ENCODE measurements at regions not wholly inside any gene's neighbourhood (a gene's known extent, or its start where the extent isn't known, plus 50 kb on each side); places are given as distances from the start of the nearest gene placed in this dataset.
A peak's percentile ranks its signal among the peaks of the same experiment; 100 is the strongest.

DNA sequence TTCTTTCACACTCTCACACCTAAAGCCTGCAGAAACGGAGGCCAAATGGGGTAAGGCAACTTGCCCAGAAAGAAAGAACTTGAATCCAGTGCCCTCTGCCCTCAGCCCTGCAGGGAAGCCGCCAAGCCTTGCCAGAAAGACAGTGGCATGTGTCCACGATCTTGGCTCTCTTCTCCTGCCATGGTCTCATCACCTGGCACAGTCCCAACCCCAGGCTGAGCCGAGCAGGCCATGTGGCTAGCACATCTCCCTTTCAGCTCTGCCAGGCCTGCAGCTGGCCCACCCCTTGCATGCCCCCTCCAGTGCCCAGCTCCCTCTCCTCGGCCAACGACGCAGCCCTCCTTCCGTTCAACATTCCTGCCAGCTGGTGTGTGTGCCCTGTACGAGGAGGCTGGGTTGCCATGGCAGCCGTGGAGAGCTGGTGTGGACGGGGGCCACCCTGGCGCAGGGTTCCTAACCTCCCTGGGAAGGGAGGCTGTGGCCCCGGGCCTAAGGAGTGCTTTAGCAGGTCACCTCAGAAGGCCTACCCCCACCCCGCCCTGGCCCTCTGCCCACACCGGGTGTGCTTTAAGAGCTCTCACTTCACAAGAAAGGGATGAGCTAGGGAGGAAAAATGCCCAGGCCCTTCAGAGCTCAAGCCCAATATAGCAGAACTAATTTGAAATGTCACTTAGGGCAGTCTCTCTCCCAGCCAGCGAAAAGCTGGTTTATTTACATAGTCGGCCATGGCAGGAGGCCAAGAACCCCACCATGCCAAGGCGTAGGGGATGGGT is 73.0 kb upstream of the PJA1 start:
- WGBS = 47% methylated on average over 10 of the region's 18 CpGs
- H3K27ac ChIP-seq (replicated peaks in 1 of 4) = peak overlapping the region; percentile 35 to 67 (median 52)
- intact Hi-C loops (cut with DNase I) = no loop called here

DNA sequence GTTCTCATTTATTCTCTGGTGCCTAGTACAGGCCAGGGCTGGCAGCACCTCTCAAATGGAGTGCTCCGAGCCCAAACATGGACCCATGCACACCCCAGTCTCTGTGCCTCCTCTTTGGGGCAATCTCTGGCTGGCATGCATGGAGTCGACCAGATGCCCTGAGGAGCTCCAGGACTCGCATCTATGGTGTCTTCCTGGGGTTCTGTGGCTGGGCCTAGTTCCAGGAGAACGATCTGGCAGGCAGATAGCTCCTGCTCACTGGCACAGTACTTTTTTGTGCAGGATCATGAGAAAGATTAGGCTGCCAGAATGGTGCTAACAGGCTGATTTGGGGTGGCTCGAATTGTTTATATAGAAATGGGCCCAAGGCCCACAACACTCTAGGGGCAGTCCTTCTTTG is 72.0 kb upstream of the PJA1 start:
- Histone ChIP-seq H3K4me1 (peaks cover 3 to 26% (median 21%) of the 10 kb centered on the region in 4 donors), H3K27me3 (no peaks in the 10 kb centered on the region), H3K36me3 (no peaks in the 10 kb centered on the region), H3K9me3 (no peaks in the 10 kb centered on the region), H3K4me3 (no peak overlapping the region), H3K27ac (replicated peaks in 1 of 4) (peak overlapping the region in 1 of 4 donors; percentile 25)
- intact Hi-C loops (cut with DNase I) = no loop called here
- 55% methylated on average over 3 of the region's 5 CpGs for WGBS
- no peak for TF ChIP-seq POLR2A (IDR thresholded peaks at IDR 0.05; ENCODE audit: low read depth)
- DNase-seq (ENCODE audit: extremely low spot score) = no peak

More for the DNA sequence above, 73.0 kb upstream of the PJA1 start:
- Histone ChIP-seq H3K27me3 (no peaks in the 10 kb centered on the region), H3K4me3 (no peak overlapping the region), H3K4me1 (peaks cover 3 to 26% (median 21%) of the 10 kb centered on the region in 4 donors), H3K36me3 (no peaks in the 10 kb centered on the region), H3K9me3 (no peaks in the 10 kb centered on the region)
- TF ChIP-seq EP300 (IDR thresholded peaks at IDR 0.05) (no peak), POLR2A (IDR thresholded peaks at IDR 0.05; ENCODE audit: low read depth) (no peak), CTCF (IDR thresholded peaks at IDR 0.05) (no peak), POLR2AphosphoS5 (IDR thresholded peaks at IDR 0.05) (no peak)
- DNase-seq (ENCODE audit: extremely low spot score) = no peak

DNA sequence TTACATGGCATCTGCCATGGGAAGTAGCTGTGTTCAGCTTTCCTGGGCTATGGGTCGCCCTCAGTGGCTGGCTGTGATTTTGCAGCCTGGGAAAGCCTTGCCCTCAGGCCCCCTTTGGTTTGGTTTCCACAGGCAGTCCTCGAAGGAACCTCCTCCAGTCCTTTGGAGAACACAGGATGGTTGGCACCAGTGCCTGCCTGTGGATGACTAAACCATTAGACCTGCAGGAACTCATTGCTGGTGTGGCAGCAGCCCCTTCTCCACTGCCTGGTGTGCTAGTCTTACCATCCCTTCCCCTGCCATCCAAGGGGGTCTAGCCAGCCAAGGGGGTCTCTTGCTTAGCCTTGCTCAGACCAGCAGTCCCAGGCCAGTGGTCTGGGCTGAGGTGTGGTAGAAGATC is 71.4 kb upstream of the PJA1 start:
- Histone ChIP-seq H3K9me3 (no peaks in the 10 kb centered on the region), H3K4me1 (peaks cover 3 to 26% (median 21%) of the 10 kb centered on the region in 4 donors), H3K4me3 (no peak overlapping the region), H3K27me3 (no peaks in the 10 kb centered on the region), H3K27ac (replicated peaks in 1 of 4) (no peak overlapping the region), H3K36me3 (no peaks in the 10 kb centered on the region)
- TF ChIP-seq POLR2A (IDR thresholded peaks at IDR 0.05; ENCODE audit: low read depth) (no peak), POLR2AphosphoS5 (IDR thresholded peaks at IDR 0.05) (no peak), CTCF (IDR thresholded peaks at IDR 0.05) (no peak), EP300 (IDR thresholded peaks at IDR 0.05) (no peak)
- 69% methylated on average over 2 of the region's 2 CpGs for WGBS
- intact Hi-C loops (cut with DNase I) = no loop called here
- DNase-seq (ENCODE audit: extremely low spot score) = no peak

DNA sequence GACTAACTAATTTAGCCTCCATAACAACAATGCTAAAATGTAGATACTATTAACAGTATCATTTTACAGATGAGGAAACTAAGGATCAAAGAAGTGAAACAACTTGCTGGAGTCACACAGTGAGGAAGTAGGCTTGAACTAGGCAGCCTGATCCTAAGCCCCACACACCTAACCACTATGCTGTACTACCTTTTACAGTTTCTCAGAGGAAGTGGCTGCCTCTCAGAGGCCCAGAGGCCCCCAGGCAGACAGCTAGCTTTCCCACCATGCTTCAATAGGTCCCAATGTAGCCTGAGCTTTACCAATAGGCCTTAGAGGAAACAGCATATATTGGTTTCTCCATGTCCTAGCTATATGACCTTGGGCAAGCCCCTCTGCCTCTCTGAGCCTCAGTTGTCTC is 69.4 kb upstream of the PJA1 start:
- Histone ChIP-seq H3K4me3 (no peak overlapping the region), H3K4me1 (peaks cover 3 to 26% (median 22%) of the 10 kb centered on the region in 4 donors), H3K27ac (replicated peaks in 1 of 4) (no peak overlapping the region), H3K36me3 (no peaks in the 10 kb centered on the region), H3K27me3 (no peaks in the 10 kb centered on the region), H3K9me3 (no peaks in the 10 kb centered on the region)
- TF ChIP-seq POLR2AphosphoS5 (IDR thresholded peaks at IDR 0.05) (no peak), EP300 (IDR thresholded peaks at IDR 0.05) (no peak), POLR2A (IDR thresholded peaks at IDR 0.05; ENCODE audit: low read depth) (no peak), CTCF (IDR thresholded peaks at IDR 0.05) (no peak)
- DNase-seq (ENCODE audit: extremely low spot score) = no peak
- intact Hi-C loops (cut with DNase I) = no loop called here

GRCh38 chrX:69232945-69233344 is 67.7 kb upstream of the PJA1 start:
- no peak overlapping the region for H3K4me3 ChIP-seq
- 66% methylated on average over 3 of the region's 3 CpGs for WGBS
- no peaks in the 10 kb centered on the region for H3K27me3 ChIP-seq
- no peak for TF ChIP-seq POLR2AphosphoS5 (IDR thresholded peaks at IDR 0.05)
- no peak overlapping the region for H3K27ac ChIP-seq (replicated peaks in 1 of 4)
- intact Hi-C loops (cut with DNase I) = no loop called here
- peaks cover 0 to 30% (median 21%) of the 10 kb centered on the region in 4 donors for H3K4me1 ChIP-seq
- H3K9me3 ChIP-seq = no peaks in the 10 kb centered on the region
- DNase-seq (ENCODE audit: extremely low spot score) = no peak
- no peaks in the 10 kb centered on the region for H3K36me3 ChIP-seq

DNA sequence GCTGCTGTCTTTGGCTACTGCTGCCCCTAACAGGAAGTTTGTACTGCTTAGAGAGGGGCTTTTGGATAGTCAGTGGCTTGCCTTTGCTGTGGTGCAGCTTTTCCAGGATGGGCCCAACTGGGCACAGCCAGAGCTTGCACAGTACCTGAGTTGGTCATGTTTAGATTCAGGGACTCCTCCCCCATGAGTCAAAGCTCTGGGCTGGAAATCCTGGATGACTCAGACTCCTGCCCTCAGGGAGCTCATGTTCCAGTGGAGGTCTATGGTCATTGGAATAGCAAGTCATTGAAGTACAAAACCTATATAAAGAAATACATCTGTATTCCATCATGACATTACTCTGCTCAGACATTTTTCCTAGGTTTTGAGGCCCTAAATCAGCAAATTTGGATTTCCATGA is 66.7 kb upstream of the PJA1 start:
- H3K27me3 ChIP-seq = no peaks in the 10 kb centered on the region
- no peak overlapping the region for H3K4me3 ChIP-seq
- peaks cover 0 to 20% (median 11%) of the 10 kb centered on the region in 4 donors for H3K4me1 ChIP-seq
- intact Hi-C loops (cut with DNase I) = no loop called here
- H3K9me3 ChIP-seq = no peaks in the 10 kb centered on the region
- DNase-seq (ENCODE audit: extremely low spot score) = no peak
- H3K27ac ChIP-seq (replicated peaks in 1 of 4) = no peak overlapping the region
- no peak for TF ChIP-seq POLR2A (IDR thresholded peaks at IDR 0.05; ENCODE audit: low read depth)
- TF ChIP-seq CTCF (IDR thresholded peaks at IDR 0.05) = no peak
- TF ChIP-seq POLR2AphosphoS5 (IDR thresholded peaks at IDR 0.05) = no peak
- no peak for TF ChIP-seq EP300 (IDR thresholded peaks at IDR 0.05)
- H3K36me3 ChIP-seq = no peaks in the 10 kb centered on the region

Data from esophagus muscularis mucosa (tissue), 4 donors.